ENCODE measurements at regions not wholly inside any gene's neighbourhood (a gene's known extent, or its start where the extent isn't known, plus 50 kb on each side); places are given as distances from the start of the nearest gene placed in this dataset.

- in situ Hi-C loops (cut with HindIII; ENCODE audit: low sequenced_read_pairs), result no loop called here
Observed at GRCh38 chr16:86015606-86016005, 116.6 kb downstream of the IRF8 start.

DNA sequence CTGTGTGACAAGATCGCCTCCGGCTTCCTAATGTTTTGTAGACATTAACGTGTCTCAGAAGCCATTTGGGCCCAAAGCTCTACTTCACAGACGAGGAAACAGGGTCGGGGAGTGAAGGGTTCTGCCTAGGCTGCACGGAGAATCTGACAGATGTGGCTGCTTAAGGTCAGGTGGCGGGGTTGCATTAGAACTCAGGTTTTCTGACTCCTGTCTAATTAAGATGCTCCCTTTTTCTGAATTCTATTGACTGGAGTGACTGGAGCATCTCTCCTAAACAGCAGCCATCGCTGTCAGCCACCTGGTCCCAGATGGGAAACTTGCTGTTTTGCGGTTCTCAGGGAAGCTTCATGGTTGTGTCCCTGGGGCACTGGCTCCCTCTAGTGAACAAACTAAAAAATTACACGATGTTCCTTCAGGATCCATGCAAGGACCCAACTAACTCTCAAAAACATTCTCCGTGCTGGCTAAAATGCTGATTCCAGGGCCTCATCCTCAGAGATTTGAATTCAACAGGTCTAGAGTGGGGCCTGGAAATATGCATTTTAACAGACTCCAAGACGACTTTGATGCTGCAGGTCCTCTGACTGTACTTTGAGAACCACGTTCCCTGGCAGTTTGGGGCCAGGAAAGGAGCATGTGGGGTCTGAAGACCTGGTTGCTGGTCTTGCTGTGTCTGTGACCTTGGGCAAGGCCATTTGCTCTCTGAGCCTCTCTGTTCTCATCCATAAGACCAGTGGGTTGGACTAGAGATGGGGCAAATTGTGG, 117.4 kb downstream of the IRF8 start:
- in situ Hi-C loops (cut with HindIII; ENCODE audit: low sequenced_read_pairs), result no loop called here

- in situ Hi-C loops (cut with HindIII; ENCODE audit: low sequenced_read_pairs), result no loop called here
Observed at GRCh38 chr16:86018071-86018470, 119.1 kb downstream of the IRF8 start.

- in situ Hi-C loops (cut with HindIII; ENCODE audit: low sequenced_read_pairs), result no loop called here
Observed at GRCh38 chr16:86018487-86018886, 119.5 kb downstream of the IRF8 start.

GRCh38 chr16:86018941-86019340, 120.0 kb downstream of the IRF8 start:
- in situ Hi-C loops (cut with HindIII; ENCODE audit: low sequenced_read_pairs), result no loop called here

DNA sequence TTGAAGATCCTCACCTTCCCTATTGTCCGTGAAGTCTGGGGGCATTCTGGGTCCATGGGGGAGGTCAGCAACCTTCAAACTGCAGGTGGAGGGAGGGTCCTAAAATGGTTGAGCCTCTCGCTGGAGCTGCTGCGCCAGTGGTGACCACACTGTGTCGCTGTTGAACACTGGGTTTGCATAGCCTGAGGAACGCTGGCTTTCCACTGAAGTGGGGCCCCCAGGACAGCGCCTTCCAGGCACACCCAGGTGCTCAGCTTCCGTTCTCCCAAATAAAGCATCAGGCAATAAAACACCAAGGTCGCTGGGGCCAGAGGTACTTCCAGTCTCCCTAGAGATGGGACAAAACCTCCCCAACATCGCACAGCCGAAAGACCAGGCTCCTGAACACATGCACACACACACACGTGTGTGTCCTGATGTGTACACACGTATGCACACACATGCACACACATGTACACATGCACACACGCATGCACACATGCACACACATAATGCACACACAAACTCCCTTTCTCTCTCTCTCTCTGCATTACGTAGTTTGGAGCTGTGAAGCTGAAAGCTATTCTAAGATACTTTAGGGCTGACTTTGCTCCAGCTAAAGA, 120.6 kb downstream of the IRF8 start:
- in situ Hi-C loops (cut with HindIII; ENCODE audit: low sequenced_read_pairs), result no loop called here

DNA sequence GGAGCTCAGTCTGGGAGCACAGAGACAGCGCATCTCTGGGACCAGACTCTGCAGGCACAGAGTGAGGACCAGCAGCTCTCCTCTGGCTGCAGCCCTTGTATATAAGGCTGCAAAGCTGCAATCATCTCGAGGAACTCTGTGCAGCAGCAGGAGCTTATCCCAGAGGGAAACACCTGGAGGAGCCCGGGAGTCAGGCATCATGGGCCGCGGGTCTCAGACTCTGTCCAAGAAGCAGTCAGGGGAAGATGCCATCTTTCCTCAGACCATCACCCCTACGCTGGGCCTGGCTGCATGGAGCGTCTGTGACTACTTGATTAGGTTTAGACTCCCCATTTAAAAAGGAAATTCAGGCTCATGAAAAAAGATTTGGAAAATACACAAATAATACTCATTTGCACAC, 122.0 kb downstream of the IRF8 start:
- in situ Hi-C loops (cut with HindIII; ENCODE audit: low sequenced_read_pairs), result no loop called here

GRCh38 chr16:86022381-86022960, 123.5 kb downstream of the IRF8 start:
- in situ Hi-C loops (cut with HindIII; ENCODE audit: low sequenced_read_pairs), result no loop called here

DNA sequence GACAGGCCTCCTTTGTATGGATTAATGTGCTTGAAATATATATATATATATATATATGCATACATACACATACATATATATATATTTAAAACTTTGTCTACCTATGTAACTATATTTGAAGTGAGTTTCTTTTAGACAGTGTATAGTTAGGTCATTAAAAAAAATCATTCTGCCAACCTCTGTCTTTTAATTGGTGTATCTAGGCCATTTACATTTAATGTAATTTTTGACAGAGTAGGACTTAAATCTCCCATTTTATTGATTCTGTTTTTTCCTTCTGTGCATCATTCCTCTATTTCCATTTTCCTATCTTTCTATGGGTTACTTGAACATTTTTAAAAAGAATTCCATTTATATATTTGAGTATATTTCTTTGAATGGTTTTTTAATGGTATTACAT, 125.2 kb downstream of the IRF8 start:
- in situ Hi-C loops (cut with HindIII; ENCODE audit: low sequenced_read_pairs), result no loop called here

GRCh38 chr16:86025706-86026105, 126.7 kb downstream of the IRF8 start:
- in situ Hi-C loops (cut with HindIII; ENCODE audit: low sequenced_read_pairs), result no loop called here

DNA sequence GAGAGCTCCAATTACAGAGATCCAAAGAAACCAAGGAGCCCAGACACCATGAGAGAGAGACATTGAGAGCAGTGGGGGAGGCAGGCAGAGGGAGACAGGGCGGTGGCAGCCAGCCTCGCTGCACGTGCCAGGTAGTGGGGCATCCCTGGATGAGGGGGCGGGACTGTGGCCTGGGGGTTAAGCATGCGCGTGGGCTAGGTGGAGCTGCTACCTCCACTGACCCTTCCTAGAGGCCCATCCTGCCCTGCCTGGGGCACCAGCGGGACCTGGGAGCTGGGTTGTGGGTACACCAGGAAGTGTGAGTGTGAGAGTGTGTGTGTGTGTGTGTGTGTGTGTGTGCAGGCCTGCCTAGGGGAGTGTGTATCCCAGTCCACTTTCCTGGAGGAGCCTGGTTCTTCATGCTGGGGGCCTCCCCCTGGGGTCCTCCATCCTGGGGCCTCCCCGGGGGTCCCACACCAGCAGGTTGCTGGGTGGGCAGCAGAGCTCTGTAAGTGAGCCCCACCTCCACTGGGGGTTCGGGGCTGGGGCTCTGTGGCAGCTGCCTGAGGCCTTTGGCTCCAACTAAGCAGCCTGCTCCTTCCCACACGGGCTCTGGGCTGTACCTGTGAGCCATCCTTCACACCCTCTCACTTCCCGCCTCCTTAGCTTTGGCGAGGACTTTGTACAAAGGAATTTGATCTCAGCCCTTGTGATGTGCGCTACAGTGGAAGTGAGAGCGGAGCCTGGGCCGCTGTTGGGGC, 127.4 kb downstream of the IRF8 start:
- in situ Hi-C loops (cut with HindIII; ENCODE audit: low sequenced_read_pairs), result no loop called here

DNA sequence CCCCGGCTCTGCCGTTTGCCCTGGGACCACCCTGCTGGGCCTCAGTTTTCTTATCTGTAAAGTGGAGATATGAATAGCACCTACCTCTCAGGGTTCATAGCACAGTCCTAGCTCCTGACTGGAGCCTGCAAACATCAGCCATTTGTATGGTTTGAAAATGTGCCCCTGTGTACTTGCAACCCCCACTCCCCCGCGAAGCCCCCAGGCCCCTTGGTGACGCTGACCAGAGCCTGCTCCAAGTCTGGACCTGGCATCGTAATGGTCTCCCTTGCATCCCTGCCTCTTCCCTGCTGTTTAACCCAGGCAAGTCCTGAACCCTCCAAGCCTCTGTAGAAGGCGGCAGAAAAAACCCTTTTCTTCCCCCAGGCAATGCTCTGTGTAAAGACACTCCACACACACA, 128.0 kb downstream of the IRF8 start:
- in situ Hi-C loops (cut with HindIII; ENCODE audit: low sequenced_read_pairs), result no loop called here

DNA sequence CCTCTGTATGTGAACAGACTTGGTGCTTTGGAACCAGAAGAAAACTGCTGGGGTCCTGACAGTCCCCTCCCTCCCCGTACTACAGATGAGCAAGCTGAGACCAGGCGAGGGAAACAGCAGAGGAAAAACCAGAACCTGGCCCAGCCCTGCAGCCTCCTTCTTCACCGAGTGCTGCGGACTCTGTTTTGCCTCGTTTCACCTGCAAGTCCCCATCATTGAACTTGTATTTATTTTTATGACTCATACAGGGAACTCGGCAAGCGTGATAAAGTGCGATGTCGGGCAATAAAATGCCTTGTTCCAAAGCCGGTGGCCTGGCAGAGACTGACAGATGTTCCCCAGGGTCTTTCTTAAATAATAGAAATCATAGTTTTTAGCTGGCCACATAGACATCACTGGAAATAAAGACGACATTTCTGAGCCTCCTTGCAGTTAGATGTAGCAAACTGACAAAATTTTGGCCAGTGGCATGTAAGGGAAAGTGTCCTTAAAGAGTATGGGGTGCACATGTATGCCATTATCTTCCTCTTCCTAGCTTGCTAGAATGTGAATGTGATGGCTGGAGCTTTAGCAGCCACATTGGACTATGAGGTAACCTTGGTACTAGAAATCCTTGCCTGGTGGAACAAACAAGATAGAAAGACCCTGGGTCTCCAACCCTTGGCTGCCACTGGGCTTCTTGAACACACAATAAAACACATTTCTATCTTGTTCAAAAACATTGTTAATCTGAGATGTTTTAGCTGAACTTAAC, 128.6 kb downstream of the IRF8 start:
- in situ Hi-C loops (cut with HindIII; ENCODE audit: low sequenced_read_pairs), result no loop called here

DNA sequence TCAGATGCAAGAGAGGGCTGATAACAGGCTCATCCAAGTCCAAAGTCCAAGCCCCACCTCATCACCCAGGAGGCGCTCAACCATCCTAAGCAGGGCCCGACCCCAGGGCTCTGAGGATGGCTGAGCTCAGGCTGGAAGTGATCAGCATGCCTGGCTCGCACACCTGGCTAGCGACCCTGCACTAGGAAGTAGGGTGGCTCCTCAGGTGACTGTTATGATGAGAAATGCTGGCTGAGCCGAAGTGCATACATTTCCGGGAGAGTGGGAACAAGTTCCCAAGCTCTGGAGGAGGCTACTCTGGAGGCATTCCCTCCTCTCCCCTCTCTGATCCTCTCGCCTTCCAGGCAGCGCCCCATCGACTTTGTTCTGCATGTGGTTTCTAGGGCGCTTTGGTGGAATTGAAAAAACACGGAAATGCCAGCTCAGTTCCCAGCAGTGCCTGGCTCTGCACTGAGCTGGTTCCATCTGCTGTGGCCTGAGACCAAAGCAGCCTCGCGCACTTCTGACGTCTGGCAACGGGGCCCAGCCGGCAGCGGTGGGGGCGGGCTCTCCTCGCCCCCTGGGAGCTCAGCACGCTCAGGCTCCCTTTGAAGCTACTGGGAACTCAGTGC, 130.3 kb downstream of the IRF8 start:
- in situ Hi-C loops (cut with HindIII; ENCODE audit: low sequenced_read_pairs), result no loop called here

GRCh38 chr16:86030116-86030515, 131.2 kb downstream of the IRF8 start:
- in situ Hi-C loops (cut with HindIII; ENCODE audit: low sequenced_read_pairs), result no loop called here

- in situ Hi-C loops (cut with HindIII; ENCODE audit: low sequenced_read_pairs), result no loop called here
Observed at GRCh38 chr16:86031141-86031678, 132.2 kb downstream of the IRF8 start.

DNA sequence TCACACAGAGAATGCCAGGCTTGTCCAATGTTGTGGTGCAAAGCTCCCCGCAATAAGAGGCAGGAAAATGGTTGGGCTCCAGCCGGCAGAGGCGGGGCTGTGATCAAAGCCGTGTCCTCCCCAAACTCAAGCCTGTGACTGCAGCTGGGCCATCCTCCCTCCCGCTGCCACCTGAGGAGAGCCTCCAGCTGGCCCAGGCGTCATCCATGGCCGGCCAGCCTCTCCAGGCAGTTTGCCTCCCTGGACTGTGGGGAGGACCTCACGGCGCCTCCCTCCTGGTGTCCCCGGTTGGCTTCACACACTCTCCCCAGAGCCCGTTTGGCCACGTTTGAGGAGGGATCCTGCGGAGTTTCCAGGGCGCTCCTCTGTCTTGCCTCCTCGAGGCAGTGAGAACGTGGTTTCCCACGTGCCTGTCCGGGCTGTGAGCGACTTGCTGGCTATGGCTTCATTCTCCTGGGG, 134.1 kb downstream of the IRF8 start:
- in situ Hi-C loops (cut with HindIII; ENCODE audit: low sequenced_read_pairs), result no loop called here

DNA sequence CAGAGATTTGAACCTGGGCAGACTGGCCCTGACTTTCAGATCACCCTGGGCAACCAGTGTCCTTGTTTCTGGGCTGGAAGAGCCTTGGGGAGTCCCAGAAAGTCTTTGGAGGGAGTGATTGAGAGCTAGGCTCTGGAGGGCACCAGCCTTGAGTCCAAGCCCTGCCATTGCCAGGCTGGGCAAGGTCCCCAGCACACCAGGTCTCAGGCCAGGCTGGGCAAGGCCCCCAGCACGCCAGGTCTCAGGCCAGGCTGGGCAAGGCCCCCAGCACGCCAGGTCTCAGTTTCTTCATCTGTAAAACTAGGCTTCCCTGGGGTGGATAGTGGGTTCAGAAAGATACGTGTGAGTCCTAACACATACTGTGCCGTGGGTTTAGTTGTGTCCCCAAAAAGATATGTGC, 135.0 kb downstream of the IRF8 start:
- in situ Hi-C loops (cut with HindIII; ENCODE audit: low sequenced_read_pairs), result no loop called here

- in situ Hi-C loops (cut with HindIII; ENCODE audit: low sequenced_read_pairs), result no loop called here
Observed at GRCh38 chr16:86034421-86034919, 135.5 kb downstream of the IRF8 start.

DNA sequence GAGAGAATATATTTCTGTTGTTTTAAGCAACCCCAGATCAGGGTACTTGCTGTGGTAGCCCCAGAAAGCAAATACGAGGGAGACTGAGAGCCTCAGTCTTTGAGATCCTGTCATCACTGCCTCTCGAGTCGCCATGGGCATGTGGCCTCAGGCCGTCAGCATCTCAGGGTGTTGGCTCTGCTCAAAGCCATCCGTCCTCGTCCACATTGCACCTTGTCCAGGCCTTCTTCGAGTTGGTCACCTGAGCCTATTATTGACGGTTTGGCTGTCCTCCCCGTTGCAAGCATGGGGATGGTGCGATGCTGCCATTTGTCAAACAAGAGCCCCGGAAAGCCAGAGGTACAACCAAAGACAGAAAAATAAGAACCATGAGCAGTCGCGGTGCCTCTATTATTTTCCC, 136.9 kb downstream of the IRF8 start:
- in situ Hi-C loops (cut with HindIII; ENCODE audit: low sequenced_read_pairs), result no loop called here

All from DLD1 (cell line).